HG03159 (cell line): ENCODE measurements at regions not wholly inside any gene's neighbourhood (a gene's known extent, or its start where the extent isn't known, plus 50 kb on each side); places are given as distances from the start of the nearest gene placed in this dataset.
"Not testable (repeated sequence)": the region's sequence is repeated elsewhere in the genome, so short reads cannot be mapped to it uniquely, and the experiment has no call there.

Experiments used
- ATAC-seq: cut with Tn5 transposase; IDR thresholded peaks from one replicate; pipeline ENCODE4 v1.9.1; 2021; ENCODE audit warnings: mild to moderate bottlenecking, moderate library complexity; ENCODE audit not compliant: unreplicated experiment

GRCh38 chr13:110012102-110012739, 225.8 kb upstream of the IRS2 start:
- no peak for ATAC-seq

GRCh38 chr13:110010404-110011138, 224.2 kb upstream of the IRS2 start:
- ATAC-seq, result no peak

GRCh38 chr13:110008816-110009215, 222.4 kb upstream of the IRS2 start:
- no peak for ATAC-seq

DNA sequence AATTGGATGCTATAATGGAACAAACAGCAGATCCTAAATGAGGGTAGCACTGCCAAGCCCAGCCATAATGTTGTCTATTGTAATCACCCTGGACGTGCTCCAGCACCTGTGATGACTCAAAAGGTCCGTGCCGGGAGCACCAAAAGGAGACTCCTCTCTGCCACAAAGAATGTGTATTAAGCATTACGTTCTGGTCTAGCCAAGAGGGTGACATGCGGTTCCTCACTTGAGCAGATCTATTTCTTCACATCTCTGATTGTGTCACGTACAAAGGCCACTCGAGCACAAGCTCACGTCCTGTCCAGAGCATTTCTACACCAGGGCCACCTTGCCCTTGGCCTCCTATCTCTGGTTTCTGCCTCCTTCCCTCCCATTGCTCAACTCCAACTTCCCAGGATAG, 219.9 kb upstream of the IRS2 start:
- ATAC-seq, result no peak

DNA sequence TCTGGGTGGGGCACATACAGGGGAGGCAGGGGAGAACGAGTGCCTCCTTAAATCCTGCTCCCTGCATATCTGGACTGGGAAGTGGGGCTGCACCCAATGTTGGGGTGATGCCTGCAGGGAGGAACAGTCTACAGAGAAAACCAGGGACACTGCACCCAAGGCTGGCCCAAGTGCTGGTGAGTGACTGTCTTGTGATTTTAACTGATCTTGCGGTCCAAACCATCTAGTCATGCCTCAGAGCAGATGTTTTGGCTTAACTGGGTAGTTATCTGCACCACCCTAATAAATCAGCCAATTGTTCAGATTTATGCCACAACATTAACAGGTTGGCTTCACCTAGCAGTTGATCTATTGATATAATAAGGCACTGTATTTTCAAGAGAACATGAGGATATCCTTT, 219.2 kb upstream of the IRS2 start:
- ATAC-seq, result no peak

DNA sequence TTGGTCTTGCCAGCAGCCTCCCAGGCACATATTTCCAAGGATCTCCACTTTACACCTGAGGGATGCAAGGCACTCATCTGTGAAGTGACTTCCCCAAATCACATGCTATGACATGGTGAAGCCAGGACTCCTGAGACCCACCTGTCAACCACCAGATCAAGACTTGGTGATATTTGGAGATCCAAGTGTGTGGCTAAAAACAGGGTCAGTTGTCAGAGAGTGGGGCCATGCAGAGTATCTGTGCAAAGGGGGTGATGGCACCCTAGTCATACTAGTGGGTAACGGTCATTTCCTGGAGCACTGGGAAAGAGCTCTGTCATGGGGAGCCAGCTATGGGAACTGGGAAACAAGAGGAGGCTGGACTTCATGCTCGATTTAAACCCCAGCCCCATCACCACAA, 218.4 kb upstream of the IRS2 start:
- ATAC-seq, result no peak

GRCh38 chr13:110001670-110002275, 215.4 kb upstream of the IRS2 start:
- ATAC-seq, result no peak

DNA sequence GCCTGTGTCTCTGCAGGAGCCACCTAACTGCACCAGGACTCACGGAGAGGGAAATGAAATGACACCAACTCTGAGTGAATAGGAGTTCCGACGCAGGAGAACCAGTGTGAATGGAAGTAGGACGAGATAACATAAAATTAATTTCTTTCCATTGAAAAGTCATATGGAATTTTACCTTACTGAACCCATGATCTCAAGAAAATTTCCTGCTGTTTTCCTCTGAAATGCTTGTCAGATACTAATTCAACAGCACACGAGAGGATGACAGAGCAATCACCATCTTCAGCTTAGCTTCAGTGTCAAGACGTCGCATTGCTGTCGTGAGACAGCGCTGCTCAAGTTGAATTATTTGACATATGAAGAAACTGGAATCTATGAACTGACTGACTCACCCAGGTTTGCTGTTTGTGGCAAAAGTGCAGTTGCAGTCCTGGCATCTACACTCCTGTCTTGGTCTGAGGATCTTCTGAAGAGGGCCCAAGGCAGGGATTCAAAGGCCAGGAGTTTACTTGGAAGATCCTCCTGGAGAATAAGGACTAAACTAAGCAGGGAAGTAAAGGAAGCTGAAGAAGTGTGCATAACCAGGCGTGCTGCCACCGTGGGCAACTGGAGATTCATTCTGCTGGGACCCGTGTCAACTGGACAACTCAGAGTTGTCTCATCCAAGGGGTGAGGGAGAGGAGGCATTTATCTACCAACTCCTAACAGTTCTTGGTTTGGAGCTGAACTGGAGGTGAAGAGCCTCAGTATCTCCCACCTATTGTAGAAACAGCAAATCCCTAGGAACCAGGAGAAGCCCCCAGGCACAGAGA, 214.4 kb upstream of the IRS2 start:
- ATAC-seq, result no peak

- no peak for ATAC-seq
Measured at GRCh38 chr13:109999659-110000533, 213.5 kb upstream of the IRS2 start.

- no peak for ATAC-seq
Measured at GRCh38 chr13:109998684-109999533, 212.5 kb upstream of the IRS2 start.

DNA sequence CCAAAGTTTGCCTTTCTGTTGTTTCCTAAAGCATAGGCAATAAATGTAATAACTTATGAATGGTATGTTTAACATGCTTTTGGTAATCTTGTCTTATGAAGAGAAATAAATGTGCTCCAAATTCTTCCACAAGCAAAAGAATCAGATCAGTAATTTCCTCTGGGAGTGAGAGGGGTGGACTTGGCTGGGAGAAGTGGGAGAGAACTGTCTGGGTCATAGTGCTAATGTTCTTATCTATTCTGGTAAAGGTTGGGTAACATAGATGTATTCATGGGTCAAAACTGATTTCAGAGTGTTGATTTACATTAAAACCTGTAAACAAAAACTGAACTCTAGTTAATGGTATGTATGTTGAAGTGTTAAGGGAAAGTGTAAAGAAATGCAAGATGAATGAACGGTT, 211.7 kb upstream of the IRS2 start:
- no peak for ATAC-seq

DNA sequence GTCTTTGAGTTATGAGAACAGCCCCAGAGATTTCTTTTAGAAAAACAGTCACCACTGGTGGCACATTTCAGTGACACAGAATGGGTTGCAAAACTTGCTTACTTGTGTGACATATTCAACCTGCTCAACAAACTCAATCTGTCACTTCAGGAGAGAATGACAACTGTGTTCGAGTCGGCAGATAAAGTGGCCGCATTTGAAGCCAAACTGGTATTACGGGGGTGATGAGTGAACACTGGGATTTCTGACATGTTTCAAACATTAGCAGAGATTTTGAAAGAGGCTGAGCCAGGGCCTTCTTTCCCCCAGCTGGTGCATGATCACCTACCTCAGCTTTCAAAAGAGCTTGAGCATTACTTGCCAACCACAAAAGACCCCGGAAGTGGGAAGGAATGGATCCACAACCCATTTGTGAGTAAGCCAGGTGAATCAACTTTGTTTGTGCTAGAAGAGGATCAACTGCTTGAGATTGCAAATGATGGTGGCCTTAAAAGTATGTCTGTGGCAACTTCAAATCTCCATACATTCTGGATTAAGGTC, 210.7 kb upstream of the IRS2 start:
- ATAC-seq, result not testable (repeated sequence)

- ATAC-seq, result no peak
Measured at GRCh38 chr13:109996404-109996960, 210.1 kb upstream of the IRS2 start.

DNA sequence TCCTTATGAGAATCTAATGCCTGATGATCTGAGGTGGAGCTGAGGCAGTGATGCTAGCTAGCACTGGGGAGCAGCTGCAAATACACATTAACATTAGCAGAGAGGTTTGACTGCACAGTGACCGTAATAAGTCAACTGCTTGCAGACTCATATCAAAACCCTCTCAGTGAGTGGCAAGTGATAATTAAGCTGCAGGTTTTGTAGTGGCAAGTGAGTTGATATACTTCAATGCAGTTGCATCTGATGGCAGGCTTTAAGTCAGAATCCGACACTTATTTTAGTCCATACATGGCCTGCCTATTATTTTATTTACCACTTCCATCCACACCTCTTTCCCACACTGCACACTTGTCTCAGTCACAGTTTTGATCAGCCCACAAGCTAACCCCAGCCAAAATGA, 209.2 kb upstream of the IRS2 start:
- ATAC-seq, result no peak

DNA sequence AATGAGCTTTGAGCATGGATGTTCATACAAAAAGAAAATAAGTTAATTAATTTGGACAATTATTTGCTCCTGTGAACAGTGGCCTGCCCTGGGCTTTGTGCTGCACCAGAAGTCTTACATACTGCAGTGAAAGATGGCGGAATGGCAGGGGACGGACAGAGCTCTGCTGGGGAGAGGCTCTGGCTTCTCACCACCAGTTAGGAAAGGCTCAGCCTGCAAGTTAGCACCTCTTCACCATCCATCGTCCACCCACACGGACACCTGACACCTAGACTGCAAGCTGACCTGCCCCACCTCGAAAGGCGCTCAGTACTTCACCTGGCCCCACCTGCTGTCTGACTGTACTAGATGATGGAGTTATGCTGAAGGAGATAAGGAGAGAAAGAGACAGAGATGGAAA, 203.9 kb upstream of the IRS2 start:
- no peak for ATAC-seq

DNA sequence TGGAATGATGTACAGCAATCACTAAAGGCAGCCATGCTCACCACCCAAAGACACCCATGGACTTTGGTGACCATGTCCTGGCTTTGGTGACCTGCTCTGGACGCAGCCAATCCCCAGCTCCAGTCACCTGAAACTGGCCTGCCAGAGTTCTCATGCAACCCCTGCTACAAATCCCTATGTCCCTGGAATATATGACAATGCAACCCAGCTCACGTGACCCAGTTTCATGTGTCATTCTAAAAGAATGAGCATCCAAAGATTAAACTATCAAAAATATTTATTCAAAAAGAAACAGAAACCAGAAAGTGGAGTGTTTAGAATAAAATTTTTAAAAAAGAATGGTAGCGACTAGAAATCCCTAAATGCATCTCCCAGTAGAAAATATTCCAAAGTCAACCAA, 203.3 kb upstream of the IRS2 start:
- no peak for ATAC-seq

DNA sequence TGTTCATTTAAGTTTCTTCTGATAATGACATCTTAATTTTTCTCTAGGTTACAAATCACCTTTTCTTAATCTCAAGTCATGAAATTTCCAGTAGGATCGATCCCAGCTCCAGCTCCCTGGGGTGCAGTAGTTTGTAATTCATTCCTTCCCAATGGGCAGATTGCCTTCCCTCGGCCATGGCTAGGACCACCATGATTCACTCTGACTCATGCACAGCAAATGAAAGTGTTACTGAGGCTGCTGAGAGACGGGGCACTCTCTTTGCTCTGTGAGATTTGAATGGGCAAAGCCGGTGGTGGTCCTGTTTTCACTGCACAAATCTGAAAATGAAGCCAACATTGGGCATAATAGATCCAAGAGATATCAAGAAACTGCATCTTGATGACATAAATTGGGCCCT, 202.8 kb upstream of the IRS2 start:
- no peak for ATAC-seq

DNA sequence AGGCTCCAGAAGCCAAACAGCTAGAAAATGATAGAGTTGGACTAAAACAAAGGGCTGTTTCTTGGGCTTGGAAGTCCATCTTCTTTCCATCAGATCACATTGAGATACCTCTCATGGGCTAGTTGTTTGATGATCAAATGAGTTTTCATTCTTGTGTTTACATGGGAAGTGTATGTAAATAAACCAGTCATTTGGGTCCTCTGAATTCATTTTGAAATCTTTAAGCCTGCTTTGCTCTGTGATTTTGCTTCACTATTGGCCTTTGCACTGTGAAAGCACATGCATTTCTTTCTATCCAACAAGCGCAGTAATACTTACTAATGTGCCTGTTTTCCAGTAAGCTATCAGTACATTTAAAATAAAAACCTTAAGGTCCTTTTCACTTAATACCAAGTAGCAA, 200.5 kb upstream of the IRS2 start:
- no peak for ATAC-seq

DNA sequence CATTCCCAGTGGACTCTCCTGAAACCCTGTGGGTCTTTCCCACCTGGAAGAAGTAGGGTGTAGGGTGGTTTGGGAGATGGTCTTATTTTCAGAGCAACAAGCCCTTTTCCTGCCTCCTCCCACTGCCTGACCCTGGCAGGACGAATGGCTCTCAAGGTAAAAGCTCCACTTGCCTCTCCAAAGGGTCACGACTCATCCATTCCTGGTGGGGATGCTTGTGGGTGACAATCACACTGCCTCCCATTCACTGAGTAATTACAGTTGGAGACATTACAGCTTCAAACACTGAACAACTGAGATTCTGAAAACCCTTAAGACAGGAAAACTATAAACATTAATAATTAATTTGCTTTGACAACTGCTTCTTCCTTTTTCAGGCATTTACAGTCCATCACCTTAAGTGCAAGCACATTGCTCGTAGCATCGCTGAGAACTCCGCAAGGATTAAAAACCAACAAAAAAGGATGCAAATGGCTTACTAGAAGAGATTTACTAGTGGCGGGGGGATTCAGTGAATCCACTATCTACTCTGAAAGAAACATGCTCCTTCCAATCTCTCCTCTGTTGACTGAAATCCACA, 199.6 kb upstream of the IRS2 start:
- ATAC-seq, result no peak
